ENCODE measurements at regions not wholly inside any gene's neighbourhood (a gene's known extent, or its start where the extent isn't known, plus 50 kb on each side); places are given as distances from the start of the nearest gene placed in this dataset.

GRCh38 chr16:51544851-51545467 is 393.9 kb upstream of the SALL1 start:
- TF ChIP-seq POLR2AphosphoS5 (IDR thresholded peaks at IDR 0.05; ENCODE audit: low read depth, low read length) (no peak), POLR2A (IDR thresholded peaks at IDR 0.05; ENCODE audit: low read depth, low read length) (no peak)

All from GM12892 (cell line).